ENCODE measurements at regions not wholly inside any gene's neighbourhood (a gene's known extent, or its start where the extent isn't known, plus 50 kb on each side); places are given as distances from the start of the nearest gene placed in this dataset.

GRCh38 chr5:61822584-61822983, 483.4 kb upstream of the KIF2A start:
- DNase-seq (ENCODE audit: low read depth in 2 of 3, low spot score in 2 of 3): no peak

- no peak for DNase-seq (ENCODE audit: low read depth in 2 of 3, low spot score in 2 of 3)
These were observed 482.9 kb upstream of the KIF2A start for GRCh38 chr5:61823065-61823464.

GRCh38 chr5:61823781-61824180, 482.2 kb upstream of the KIF2A start:
- DNase-seq (ENCODE audit: low read depth in 2 of 3, low spot score in 2 of 3): no peak

GRCh38 chr5:61824396-61824795, 481.6 kb upstream of the KIF2A start:
- no peak for DNase-seq (ENCODE audit: low read depth in 2 of 3, low spot score in 2 of 3)

GRCh38 chr5:61827445-61827975, 478.5 kb upstream of the KIF2A start:
- DNase-seq (ENCODE audit: low read depth in 2 of 3, low spot score in 2 of 3): no peak

GRCh38 chr5:61828856-61829255, 477.1 kb upstream of the KIF2A start:
- no peak for DNase-seq (ENCODE audit: low read depth in 2 of 3, low spot score in 2 of 3)

GRCh38 chr5:61831736-61832135, 474.3 kb upstream of the KIF2A start:
- no peak for DNase-seq (ENCODE audit: low read depth in 2 of 3, low spot score in 2 of 3)

- no peak for DNase-seq (ENCODE audit: low read depth in 2 of 3, low spot score in 2 of 3)
These were observed 468.2 kb upstream of the KIF2A start for GRCh38 chr5:61837788-61838187.

GRCh38 chr5:61840361-61840760, 465.6 kb upstream of the KIF2A start:
- DNase-seq (ENCODE audit: low read depth in 2 of 3, low spot score in 2 of 3): no peak

- no peak for DNase-seq (ENCODE audit: low read depth in 2 of 3, low spot score in 2 of 3)
These were observed 463.2 kb upstream of the KIF2A start for GRCh38 chr5:61842840-61843239.

GRCh38 chr5:61850696-61851095, 455.3 kb upstream of the KIF2A start:
- no peak for DNase-seq (ENCODE audit: low read depth in 2 of 3, low spot score in 2 of 3)

GRCh38 chr5:61854531-61854930, 451.5 kb upstream of the KIF2A start:
- DNase-seq (ENCODE audit: low read depth in 2 of 3, low spot score in 2 of 3): no peak

GRCh38 chr5:61860978-61861377, 445.0 kb upstream of the KIF2A start:
- DNase-seq (ENCODE audit: low read depth in 2 of 3, low spot score in 2 of 3): no peak

- DNase-seq (ENCODE audit: low read depth in 2 of 3, low spot score in 2 of 3): no peak
These were observed 439.1 kb upstream of the KIF2A start for GRCh38 chr5:61866930-61867329.

GRCh38 chr5:61869333-61869732, 436.7 kb upstream of the KIF2A start:
- no peak for DNase-seq (ENCODE audit: low read depth in 2 of 3, low spot score in 2 of 3)

- no peak for DNase-seq (ENCODE audit: low read depth in 2 of 3, low spot score in 2 of 3)
These were observed 427.5 kb upstream of the KIF2A start for GRCh38 chr5:61878471-61878870.

- no peak for DNase-seq (ENCODE audit: low read depth in 2 of 3, low spot score in 2 of 3)
These were observed 424.1 kb upstream of the KIF2A start for GRCh38 chr5:61881821-61882487.

GRCh38 chr5:61882901-61883500, 423.0 kb upstream of the KIF2A start:
- no peak for DNase-seq (ENCODE audit: low read depth in 2 of 3, low spot score in 2 of 3)

GRCh38 chr5:61884252-61884855, 421.7 kb upstream of the KIF2A start:
- no peak for DNase-seq (ENCODE audit: low read depth in 2 of 3, low spot score in 2 of 3)

GRCh38 chr5:61886214-61886613, 419.8 kb upstream of the KIF2A start:
- no peak for DNase-seq (ENCODE audit: low read depth in 2 of 3, low spot score in 2 of 3)

GRCh38 chr5:61887271-61887670, 418.7 kb upstream of the KIF2A start:
- DNase-seq (ENCODE audit: low read depth in 2 of 3, low spot score in 2 of 3): no peak

- no peak for DNase-seq (ENCODE audit: low read depth in 2 of 3, low spot score in 2 of 3)
These were observed 412.0 kb upstream of the KIF2A start for GRCh38 chr5:61894046-61894445.
